Caco-2 (cell line): ENCODE measurements at regions not wholly inside any gene's neighbourhood (a gene's known extent, or its start where the extent isn't known, plus 50 kb on each side); places are given as distances from the start of the nearest gene placed in this dataset.

ENCODE experiments used
- BruUV-seq: library from RNA; stranded (reverse); fragments of 400-500 nt; replicated peaks from 2 replicates; lab custom pipeline; 2021; lab: Mats Ljungman, UMichigan
- CTCF ChIA-PET: fragments of 300-600 bp; sonication (Branson Sonifier 250); formaldehyde crosslinking; loops from one replicate; lab custom pipeline; 2022; ENCODE audit warnings: antibody characterized with exemption; lab: Charles Lee
- POLR2A ChIA-PET: fragments of 300-600 bp; sonication (Branson Sonifier 250); formaldehyde crosslinking; loops from one replicate; lab custom pipeline; 2022; ENCODE audit warnings: antibody characterized with exemption; lab: Charles Lee
- DNase-seq, 2 experiments: peaks; one replicate each; pipeline versions ENCODE4 v3.0.0 to v3.0.0-alpha.2; 2020 to 2022
- H3K27me3 ChIP-seq: replicated peaks from 2 replicates; pipeline ENCODE4 v1.6.0; 2011; ENCODE audit warnings: low read length; ENCODE audit not compliant: control insufficient read depth, insufficient read depth
- H3K36me3 ChIP-seq: 2 replicates; pipeline ENCODE4 v1.5.1; 2011; ENCODE audit warnings: low read length; ENCODE audit not compliant: control insufficient read depth, insufficient read depth
- H3K4me1 ChIP-seq: fragments of 250-450 bp; sonication (Bioruptor Pico); 2 replicates; pipeline ENCODE4 v1.5.1; 2020; ENCODE audit warnings: mild to moderate bottlenecking
- H3K4me3 ChIP-seq: 2 replicates; pipeline ENCODE4 v1.5.1; 2011; ENCODE audit warnings: low read depth, mild to moderate bottlenecking, control low read depth, low read length
- H3K9me3 ChIP-seq: fragments of 250-450 bp; sonication (Bioruptor Pico); 2 replicates; pipeline ENCODE4 v1.5.1; 2020; ENCODE audit warnings: mild to moderate bottlenecking, moderate library complexity
- H3K27ac Mint-ChIP-seq: one replicate; pipeline ENCODE4 v1.8.0; 2022; ENCODE audit warnings: mixed read lengths; ENCODE audit not compliant: unreplicated experiment
- H3K27me3 Mint-ChIP-seq: one replicate; pipeline ENCODE4 v1.8.0; 2022; ENCODE audit warnings: mixed read lengths; ENCODE audit not compliant: insufficient read depth, unreplicated experiment
- H3K36me3 Mint-ChIP-seq: one replicate; pipeline ENCODE4 v1.8.0; 2022; ENCODE audit warnings: mild to moderate bottlenecking, mixed read lengths; ENCODE audit not compliant: insufficient read depth, unreplicated experiment
- H3K4me1 Mint-ChIP-seq: one replicate; pipeline ENCODE4 v1.8.0; 2022; ENCODE audit warnings: low read depth, mixed read lengths; ENCODE audit not compliant: unreplicated experiment
- H3K4me3 Mint-ChIP-seq: one replicate; pipeline ENCODE4 v1.8.0; 2022; ENCODE audit warnings: mild to moderate bottlenecking, moderate library complexity, mixed read lengths; ENCODE audit not compliant: unreplicated experiment
- H3K9me3 Mint-ChIP-seq: one replicate; pipeline ENCODE4 v1.8.0; 2022; ENCODE audit warnings: mixed read lengths; ENCODE audit not compliant: unreplicated experiment
- CTCF ChIP-seq, 2 experiments: fragments of 200-600 bp in 1 of 2; IDR thresholded peaks; 1 replicate in 1 of 2; 2 replicates in 1 of 2; pipeline versions ENCODE4 v1.5.1 to v1.8.0; 2011 to 2022; ENCODE audit warnings: antibody characterized with exemption in 1 of 2, control low read depth in 1 of 2, inconsistent platforms in 1 of 2, low read depth in 1 of 2, low read length in 1 of 2, mild to moderate bottlenecking in 1 of 2, moderate library complexity in 1 of 2; ENCODE audit not compliant: insufficient read depth in 1 of 2, severe bottlenecking in 1 of 2, unreplicated experiment in 1 of 2
- intact Hi-C: fragments of 100-400 bp; cut with micrococcal nuclease; formaldehyde crosslinking; loops from one replicate; pipeline ENCODE4 v1.10.0; 2022; ENCODE audit not compliant: unreplicated experiment

- H3K27ac Mint-ChIP-seq, result no peak overlapping the region
- no peaks in the 10 kb centered on the region for H3K4me1 Mint-ChIP-seq
- no peak for TF ChIP-seq CTCF (IDR thresholded peaks at IDR 0.05; ENCODE audit: insufficient read depth in 1 of 2, low read depth in 1 of 2, low read length in 1 of 2, severe bottlenecking in 1 of 2, unreplicated experiment in 1 of 2)
- Histone ChIP-seq H3K9me3 (no peaks in the 10 kb centered on the region), H3K36me3 (no peaks in the 10 kb centered on the region), H3K4me1 (no peaks in the 10 kb centered on the region), H3K4me3 (no peak overlapping the region), H3K27me3 (no peaks in the 10 kb centered on the region)
- ChIA-PET POLR2A (no interaction called here), CTCF (no interaction called here)
- no peaks in the 10 kb centered on the region for H3K27me3 Mint-ChIP-seq
- no peaks in the 10 kb centered on the region for H3K36me3 Mint-ChIP-seq
- DNase-seq, result no peak
- BruUV-seq, result no TSS peak
- H3K9me3 Mint-ChIP-seq, result no peaks in the 10 kb centered on the region
- intact Hi-C loops, result no loop called here
- no peak overlapping the region for H3K4me3 Mint-ChIP-seq
Observed at GRCh38 chr14:87005280-87005679, 987.7 kb downstream of the GALC start.

GRCh38 chr14:87002776-87003175, 990.2 kb downstream of the GALC start:
- no TSS peak for BruUV-seq
- intact Hi-C loops, result no loop called here
- no peaks in the 10 kb centered on the region for H3K9me3 ChIP-seq
- no peaks in the 10 kb centered on the region for H3K36me3 ChIP-seq
- Mint-ChIP-seq H3K27ac (no peak overlapping the region), H3K4me3 (no peak overlapping the region), H3K36me3 (no peaks in the 10 kb centered on the region), H3K9me3 (no peaks in the 10 kb centered on the region), H3K27me3 (no peaks in the 10 kb centered on the region), H3K4me1 (no peaks in the 10 kb centered on the region)
- H3K4me3 ChIP-seq, result no peak overlapping the region
- DNase-seq, result no peak
- no peaks in the 10 kb centered on the region for H3K27me3 ChIP-seq
- H3K4me1 ChIP-seq, result no peaks in the 10 kb centered on the region
- TF ChIP-seq CTCF (IDR thresholded peaks at IDR 0.05; ENCODE audit: insufficient read depth in 1 of 2, low read depth in 1 of 2, low read length in 1 of 2, severe bottlenecking in 1 of 2, unreplicated experiment in 1 of 2), result no peak
- CTCF ChIA-PET, result no interaction called here
- POLR2A ChIA-PET, result no interaction called here

DNA sequence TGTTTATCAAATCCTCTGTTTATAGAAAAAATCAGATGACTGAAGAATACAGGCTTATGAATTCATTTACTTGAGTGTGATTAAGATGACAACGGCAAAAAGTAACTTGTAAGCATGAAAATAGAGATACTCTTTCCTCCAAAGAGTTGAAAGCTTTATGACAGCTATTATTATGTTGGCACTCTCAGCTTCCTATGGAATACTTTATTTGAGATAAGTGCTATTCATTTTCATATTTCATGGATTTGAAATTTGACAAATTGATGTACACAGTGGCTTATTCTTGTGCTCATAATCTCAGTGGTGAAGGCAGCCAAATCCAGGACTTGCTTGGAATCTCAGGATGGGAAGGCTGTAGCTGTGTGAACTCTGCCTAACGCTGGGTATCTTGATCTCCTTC, 991.6 kb downstream of the GALC start:
- no peaks in the 10 kb centered on the region for H3K9me3 Mint-ChIP-seq
- no peak for DNase-seq
- H3K4me3 Mint-ChIP-seq, result no peak overlapping the region
- CTCF ChIA-PET, result no interaction called here
- no peaks in the 10 kb centered on the region for H3K36me3 ChIP-seq
- H3K36me3 Mint-ChIP-seq, result no peaks in the 10 kb centered on the region
- H3K4me3 ChIP-seq, result no peak overlapping the region
- no peak for TF ChIP-seq CTCF (IDR thresholded peaks at IDR 0.05; ENCODE audit: insufficient read depth in 1 of 2, low read depth in 1 of 2, low read length in 1 of 2, severe bottlenecking in 1 of 2, unreplicated experiment in 1 of 2)
- no peaks in the 10 kb centered on the region for H3K4me1 ChIP-seq
- H3K27me3 Mint-ChIP-seq, result no peaks in the 10 kb centered on the region
- H3K27me3 ChIP-seq, result no peaks in the 10 kb centered on the region
- no peaks in the 10 kb centered on the region for H3K4me1 Mint-ChIP-seq
- BruUV-seq, result no TSS peak
- no peak overlapping the region for H3K27ac Mint-ChIP-seq
- POLR2A ChIA-PET, result no interaction called here
- no peaks in the 10 kb centered on the region for H3K9me3 ChIP-seq
- intact Hi-C loops, result no loop called here
